ENCODE measurements at regions not wholly inside any gene's neighbourhood (a gene's known extent, or its start where the extent isn't known, plus 50 kb on each side); places are given as distances from the start of the nearest gene placed in this dataset.
A peak's percentile ranks its signal among the peaks of the same experiment; 100 is the strongest.
"Not testable (repeated sequence)": the region's sequence is repeated elsewhere in the genome, so short reads cannot be mapped to it uniquely, and the experiment has no call there.

DNA sequence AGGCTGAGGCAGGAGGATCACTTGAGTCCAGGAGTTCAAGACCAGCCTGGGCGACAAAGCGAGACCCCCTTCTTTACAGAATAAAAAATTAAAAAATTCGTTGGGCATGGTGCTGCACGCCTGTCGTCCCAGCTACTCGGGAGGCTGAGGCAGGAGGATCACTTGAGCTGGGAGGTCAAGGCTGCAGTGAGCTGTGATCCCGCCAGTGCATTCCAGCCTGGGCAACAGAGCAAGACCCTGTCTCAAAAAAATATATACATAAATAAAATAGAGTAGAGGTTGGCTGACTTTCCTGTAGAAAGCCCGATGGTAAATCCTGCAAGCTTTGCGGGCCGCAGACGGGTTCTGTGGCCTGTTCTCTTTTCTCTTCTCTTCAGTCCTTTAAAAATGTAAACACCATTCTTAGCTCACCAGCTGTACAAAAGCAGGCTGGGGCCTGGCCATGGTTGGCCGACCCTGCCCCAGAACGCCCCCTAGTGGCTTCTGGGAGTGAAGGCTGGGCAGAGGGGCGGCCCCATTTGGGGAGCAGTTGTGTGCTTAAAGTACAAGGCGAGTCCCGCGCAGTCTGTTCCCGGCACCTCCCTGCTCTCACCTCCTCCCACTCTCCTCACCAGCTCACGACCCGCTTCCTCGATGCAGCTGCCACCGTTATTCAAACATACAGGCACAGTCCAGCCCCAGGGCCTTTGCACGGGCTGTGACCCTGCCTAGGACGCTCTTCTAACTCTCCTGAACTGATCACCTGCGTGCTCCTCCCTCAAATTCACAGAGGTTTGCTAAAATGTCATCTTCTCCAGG, 109.5 kb downstream of the CRLF3 start:
- TF ChIP-seq, protein P1, sequence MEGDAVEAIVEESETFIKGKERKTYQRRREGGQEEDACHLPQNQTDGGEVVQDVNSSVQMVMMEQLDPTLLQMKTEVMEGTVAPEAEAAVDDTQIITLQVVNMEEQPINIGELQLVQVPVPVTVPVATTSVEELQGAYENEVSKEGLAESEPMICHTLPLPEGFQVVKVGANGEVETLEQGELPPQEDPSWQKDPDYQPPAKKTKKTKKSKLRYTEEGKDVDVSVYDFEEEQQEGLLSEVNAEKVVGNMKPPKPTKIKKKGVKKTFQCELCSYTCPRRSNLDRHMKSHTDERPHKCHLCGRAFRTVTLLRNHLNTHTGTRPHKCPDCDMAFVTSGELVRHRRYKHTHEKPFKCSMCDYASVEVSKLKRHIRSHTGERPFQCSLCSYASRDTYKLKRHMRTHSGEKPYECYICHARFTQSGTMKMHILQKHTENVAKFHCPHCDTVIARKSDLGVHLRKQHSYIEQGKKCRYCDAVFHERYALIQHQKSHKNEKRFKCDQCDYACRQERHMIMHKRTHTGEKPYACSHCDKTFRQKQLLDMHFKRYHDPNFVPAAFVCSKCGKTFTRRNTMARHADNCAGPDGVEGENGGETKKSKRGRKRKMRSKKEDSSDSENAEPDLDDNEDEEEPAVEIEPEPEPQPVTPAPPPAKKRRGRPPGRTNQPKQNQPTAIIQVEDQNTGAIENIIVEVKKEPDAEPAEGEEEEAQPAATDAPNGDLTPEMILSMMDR (IDR thresholded peaks at IDR 0.05; ENCODE audit: insufficient read depth, low read length, poor library complexity, severe bottlenecking): peak; percentile 77
- TF ChIP-seq EZH2phosphoT487 (conservative IDR thresholded peaks at IDR 0.05; ENCODE audit: low read length): not testable (repeated sequence)
